H1 (cell line): ENCODE measurements at regions not wholly inside any gene's neighbourhood (a gene's known extent, or its start where the extent isn't known, plus 50 kb on each side); places are given as distances from the start of the nearest gene placed in this dataset.

Experiments
- CTCF ChIA-PET: fragments of 300-600 bp; sonication (Branson Sonifier 250); formaldehyde crosslinking; loops from one replicate; lab custom pipeline; 2021; ENCODE audit not compliant: partially characterized antibody; lab: Charles Lee
- POLR2A ChIA-PET: fragments of 300-600 bp; sonication (Branson Sonifier 250); formaldehyde crosslinking; loops from one replicate; lab custom pipeline; 2021; ENCODE audit warnings: inconsistent platforms; ENCODE audit not compliant: partially characterized antibody; lab: Charles Lee
- DNase-seq, 2 experiments: peaks; one replicate each; pipeline versions ENCODE4 v3.0.0 to v3.0.0-alpha.2; 2010 to 2022; ENCODE audit warnings: low spot score in 2 of 2, low read depth in 1 of 2, mixed read lengths in 1 of 2
- FAIRE-seq: peaks from 2 replicates; lab custom pipeline; 2011; peaks lifted over from hg19 to GRCh38; lab: Jason Lieb, UNC
- H2AFZ ChIP-seq: 2 replicates; pipeline ENCODE4 v1.8.1; 2012; ENCODE audit warnings: low read length, inconsistent platforms
- H2AK5ac ChIP-seq: 2 replicates; pipeline ENCODE4 v1.6.1; 2013; ENCODE audit warnings: low read depth, low read length
- H2BK120ac ChIP-seq: replicated peaks from 2 replicates; pipeline ENCODE3; 2013; ENCODE audit warnings: low read depth, low read length, inconsistent platforms
- H2BK12ac ChIP-seq: 2 replicates; pipeline ENCODE4 v1.6.1; 2013; ENCODE audit warnings: low read depth, low read length
- H2BK15ac ChIP-seq: 2 replicates; pipeline ENCODE4 v1.6.1; 2013; ENCODE audit warnings: low read length
- H2BK20ac ChIP-seq: 2 replicates; pipeline ENCODE4 v1.6.1; 2013; ENCODE audit warnings: low read length
- H2BK5ac ChIP-seq: 2 replicates; pipeline ENCODE4 v1.6.1; 2013; ENCODE audit warnings: low read depth, low read length
- H3K14ac ChIP-seq: 2 replicates; pipeline ENCODE4 v1.6.1; 2013; ENCODE audit warnings: inconsistent platforms; ENCODE audit not compliant: insufficient read length
- H3K18ac ChIP-seq: 2 replicates; pipeline ENCODE4 v1.6.1; 2013; ENCODE audit warnings: low read length; ENCODE audit errors: extremely low read depth
- H3K23ac ChIP-seq: 2 replicates; pipeline ENCODE4 v1.6.1; 2013; ENCODE audit warnings: inconsistent platforms; ENCODE audit not compliant: insufficient read length
- H3K23me2 ChIP-seq: 2 replicates; pipeline ENCODE4 v1.6.1; 2013; ENCODE audit warnings: low read depth, low read length
- H3K27ac ChIP-seq: 2 replicates; pipeline ENCODE4 v1.6.1; 2011; ENCODE audit warnings: low read depth, low read length, inconsistent platforms
- H3K27me3 ChIP-seq, 4 experiments: replicated peaks in 1 of 4; 1 replicate in 1 of 4; 2 replicates in 3 of 4; pipeline versions ENCODE4 v1.6.1 to v1.8.1; 2011 to 2013; ENCODE audit warnings: low read length in 3 of 4, mild to moderate bottlenecking in 3 of 4, inconsistent platforms in 2 of 4, mixed read lengths in 2 of 4, moderate library complexity in 1 of 4; ENCODE audit not compliant: control insufficient read depth in 3 of 4, insufficient read depth in 3 of 4; ENCODE audit errors: extremely low read depth in 1 of 4
- H3K36me3 ChIP-seq, 4 experiments: 2 replicates each; pipeline versions ENCODE4 v1.6.1 to v1.8.1; 2011 to 2013; ENCODE audit warnings: mild to moderate bottlenecking in 4 of 4, low read length in 3 of 4, moderate library complexity in 2 of 4, control low read depth in 1 of 4, inconsistent platforms in 1 of 4; ENCODE audit not compliant: insufficient read depth in 4 of 4, control insufficient read depth in 2 of 4
- H3K4ac ChIP-seq: replicated peaks from 2 replicates; pipeline ENCODE3; 2013; ENCODE audit warnings: low read length, low read depth, mixed read lengths, inconsistent platforms; ENCODE audit not compliant: insufficient read length
- H3K4me1 ChIP-seq, 4 experiments: replicated peaks in 1 of 4; 1 replicate in 1 of 4; 2 replicates in 3 of 4; pipeline versions ENCODE4 v1.6.1 to v1.8.1; 2011 to 2013; ENCODE audit warnings: low read length in 3 of 4, inconsistent platforms in 2 of 4, mixed read lengths in 1 of 4; ENCODE audit not compliant: insufficient read depth in 4 of 4, control insufficient read depth in 3 of 4
- H3K4me2 ChIP-seq, 2 experiments: 2 replicates each; pipeline versions ENCODE4 v1.6.1 to v1.8.1; 2011 to 2013; ENCODE audit warnings: low read depth in 2 of 2, low read length in 2 of 2, control low read depth in 1 of 2, inconsistent platforms in 1 of 2, mild to moderate bottlenecking in 1 of 2; ENCODE audit not compliant: insufficient read depth in 1 of 2
- H3K4me3 ChIP-seq, 4 experiments: fragments of 200-600, 300-600 bp in 1 of 4; sonication (generic), shearing (Covaris generic), sonication (Bioruptor Twin) in 1 of 4; 2 replicates each; pipeline versions ENCODE4 v1.5.1 to v1.8.1; 2011 to 2016; ENCODE audit warnings: low read length in 4 of 4, low read depth in 3 of 4, control low read depth in 2 of 4, inconsistent platforms in 2 of 4, mild to moderate bottlenecking in 2 of 4, mixed read lengths in 1 of 4, moderate library complexity in 1 of 4; ENCODE audit not compliant: insufficient read depth in 2 of 4; ENCODE audit errors: extremely low read depth in 1 of 4
- H3K56ac ChIP-seq: replicated peaks from 2 replicates; pipeline ENCODE3; 2013; ENCODE audit warnings: low read depth, mild to moderate bottlenecking, mixed read lengths, low read length, inconsistent platforms; ENCODE audit not compliant: insufficient read length
- H3K79me1 ChIP-seq: 2 replicates; pipeline ENCODE4 v1.6.1; 2013; ENCODE audit warnings: low read depth, low read length, control low read depth
- H3K79me2 ChIP-seq, 2 experiments: 2 replicates each; pipeline versions ENCODE4 v1.6.1 to v1.8.1; 2012 to 2013; ENCODE audit warnings: low read length in 2 of 2, mild to moderate bottlenecking in 2 of 2, inconsistent platforms in 1 of 2; ENCODE audit not compliant: insufficient read depth in 2 of 2, control insufficient read depth in 1 of 2
- H3K9ac ChIP-seq, 4 experiments: replicated peaks in 1 of 4; 1 replicate in 1 of 4; 2 replicates in 3 of 4; pipeline versions ENCODE4 v1.6.1 to v1.8.1; 2011 to 2013; ENCODE audit warnings: low read depth in 3 of 4, low read length in 3 of 4, control low read depth in 2 of 4, mild to moderate bottlenecking in 2 of 4, moderate library complexity in 2 of 4, inconsistent platforms in 1 of 4; ENCODE audit errors: extremely low read depth in 1 of 4
- H3K9me3 ChIP-seq, 2 experiments: 2 replicates each; pipeline versions ENCODE4 v1.6.1 to v1.8.1; 2012 to 2013; ENCODE audit warnings: mild to moderate bottlenecking in 2 of 2, moderate library complexity in 2 of 2, control low read depth in 1 of 2, inconsistent platforms in 1 of 2, low read depth in 1 of 2, low read length in 1 of 2, mixed read lengths in 1 of 2; ENCODE audit not compliant: insufficient read depth in 2 of 2
- H4K20me1 ChIP-seq, 2 experiments: replicated peaks in 1 of 2; 2 replicates each; pipeline versions ENCODE3 to v1.8.1; 2011 to 2013; ENCODE audit warnings: inconsistent platforms in 2 of 2, low read length in 2 of 2, mild to moderate bottlenecking in 1 of 2; ENCODE audit not compliant: insufficient read depth in 2 of 2, control insufficient read depth in 1 of 2
- H4K5ac ChIP-seq: 2 replicates; pipeline ENCODE4 v1.6.1; 2013; ENCODE audit warnings: low read length, low read depth, mixed read lengths, inconsistent platforms; ENCODE audit not compliant: insufficient read length
- H4K8ac ChIP-seq: 2 replicates; pipeline ENCODE4 v1.8.0; 2013; ENCODE audit warnings: mild to moderate bottlenecking, moderate library complexity, low read length, inconsistent platforms; ENCODE audit not compliant: insufficient read depth; ENCODE audit errors: extremely low read depth
- H4K91ac ChIP-seq: replicated peaks from 2 replicates; pipeline ENCODE3; 2013; ENCODE audit warnings: low read length, mixed read lengths, inconsistent platforms; ENCODE audit not compliant: insufficient read length
- EGR1 ChIP-seq: IDR thresholded peaks from 2 replicates; pipeline ENCODE4 v1.6.1; 2011; ENCODE audit warnings: low read depth, low read length, borderline replicate concordance
- FOSL1 ChIP-seq: IDR thresholded peaks from 2 replicates; pipeline ENCODE4 v1.6.1; 2011; ENCODE audit warnings: mild to moderate bottlenecking, low read depth, low read length, moderate library complexity; ENCODE audit not compliant: insufficient read depth

GRCh38 chr3:64808061-64808460 lies 120.3 kb upstream of the ADAMTS9 start:
- Histone ChIP-seq H4K20me1 (no peaks in the 10 kb centered on the region), H3K23me2 (no peaks in the 10 kb centered on the region), H3K4me2 (no peak overlapping the region), H3K18ac (no peak overlapping the region), H2AK5ac (no peak overlapping the region), H3K79me1 (no peaks in the 10 kb centered on the region), H3K9ac (no peak overlapping the region), H3K27ac (no peak overlapping the region), H3K9me3 (no peaks in the 10 kb centered on the region), H3K56ac (no peak overlapping the region), H4K5ac (no peak overlapping the region), H3K4ac (no peak overlapping the region), H2AFZ (no peak overlapping the region), H2BK20ac (no peak overlapping the region), H3K79me2 (no peaks in the 10 kb centered on the region), H2BK15ac (no peak overlapping the region), H2BK5ac (no peak overlapping the region), H3K36me3 (no peaks in the 10 kb centered on the region; a peak in 1 of 8 replicates), H3K4me3 (no peak overlapping the region), H2BK12ac (no peak overlapping the region), H3K27me3 (no peaks in the 10 kb centered on the region; a peak in 1 of 7 replicates), H3K23ac (no peak overlapping the region), H4K8ac (no peak overlapping the region), H4K91ac (no peak overlapping the region), H3K14ac (no peak overlapping the region), H3K4me1 (no peaks in the 10 kb centered on the region), H2BK120ac (no peak overlapping the region)
- ChIA-PET POLR2A (no interaction called here), CTCF (interaction anchor here (1.6 kb wide), 1 partner anchor 90 kb away, joined by 3 read pairs; no protein-coding TSS in a partner anchor)
- TF ChIP-seq EGR1 (no peak), FOSL1 (no peak)
- FAIRE-seq (no peak), DNase-seq (no peak)
